ENCODE measurements at regions not wholly inside any gene's neighbourhood (a gene's known extent, or its start where the extent isn't known, plus 50 kb on each side); places are given as distances from the start of the nearest gene placed in this dataset.

GRCh38 chr22:48338793-48339705 lies 1488.6 kb downstream of the BRD1 start:
- DNase-seq: no peak
- intact Hi-C loops (cut with DNase I): no loop called here
- 62 to 76% (median 67%) methylated on average over 14 to 20 of the region's 20 CpGs for WGBS, 4 donors
- H3K27me3 ChIP-seq: peaks cover 11% of the 10 kb centered on the region
- TF ChIP-seq CTCF (IDR thresholded peaks at IDR 0.05): no peak
- no peak for TF ChIP-seq POLR2A (IDR thresholded peaks at IDR 0.05)
- H3K4me1 ChIP-seq (replicated peaks in 1 of 2): no peaks in the 10 kb centered on the region
- H3K9me3 ChIP-seq (replicated peaks in 1 of 3): no peaks in the 10 kb centered on the region
- H3K27ac ChIP-seq: no peak overlapping the region
- H3K36me3 ChIP-seq (replicated peaks in 1 of 2): no peaks in the 10 kb centered on the region
- H3K4me3 ChIP-seq: no peak overlapping the region

GRCh38 chr22:48337957-48338792 lies 1489.5 kb downstream of the BRD1 start:
- Histone ChIP-seq H3K27ac (no peak overlapping the region), H3K9me3 (replicated peaks in 1 of 3) (no peaks in the 10 kb centered on the region), H3K4me3 (no peak overlapping the region), H3K27me3 (peaks cover 11% of the 10 kb centered on the region), H3K36me3 (replicated peaks in 1 of 2) (no peaks in the 10 kb centered on the region), H3K4me1 (replicated peaks in 1 of 2) (no peaks in the 10 kb centered on the region)
- WGBS, 4 donors: 58 to 80% (median 73%) methylated on average over 1 to 17 of the region's 17 CpGs
- intact Hi-C loops (cut with DNase I): no loop called here
- TF ChIP-seq CTCF (IDR thresholded peaks at IDR 0.05) (no peak), POLR2A (IDR thresholded peaks at IDR 0.05) (no peak)
- DNase-seq: no peak

GRCh38 chr22:48336339-48337060 lies 1491.2 kb downstream of the BRD1 start:
- WGBS, 4 donors: 82 to 86% (median 83%) methylated on average over 5 to 7 of the region's 7 CpGs
- no peak for DNase-seq
- TF ChIP-seq CTCF (IDR thresholded peaks at IDR 0.05) (no peak), POLR2A (IDR thresholded peaks at IDR 0.05) (no peak)
- intact Hi-C loops (cut with DNase I): no loop called here
- Histone ChIP-seq H3K4me3 (no peak overlapping the region), H3K27me3 (peaks cover 11% of the 10 kb centered on the region), H3K9me3 (replicated peaks in 1 of 3) (no peaks in the 10 kb centered on the region), H3K4me1 (replicated peaks in 1 of 2) (no peaks in the 10 kb centered on the region), H3K27ac (no peak overlapping the region), H3K36me3 (replicated peaks in 1 of 2) (no peaks in the 10 kb centered on the region)

Data from adrenal gland (tissue), 9 donors.